ENCODE measurements at regions not wholly inside any gene's neighbourhood (a gene's known extent, or its start where the extent isn't known, plus 50 kb on each side); places are given as distances from the start of the nearest gene placed in this dataset.

GRCh38 chr15:62975515-62975914 is 67.0 kb upstream of the TPM1 start:
- POLR2A ChIA-PET = no interaction called here
- TF ChIP-seq CTCF (IDR thresholded peaks at IDR 0.05; ENCODE audit: insufficient read depth, low read depth, low read length) = no peak

GRCh38 chr15:62976301-62976881 is 66.2 kb upstream of the TPM1 start:
- ChIA-PET CTCF (interaction anchor here (0.7 to 1.5 kb wide), 8 partner anchors 11 to 194 kb away, joined by 3 to 4 read pairs (median 3); partner anchors contain the start of gene TPM1), POLR2A (interaction anchor here (0.8 kb wide), 1 partner anchor 69 kb away, joined by 3 read pairs; no protein-coding TSS in a partner anchor)
- H3K36me3 ChIP-seq (ENCODE audit: control insufficient read depth, insufficient read depth, low read length) = no peaks in the 10 kb centered on the region
- peak; percentile 87 for DNase-seq (ENCODE audit: low read depth)
- no peaks in the 10 kb centered on the region for H3K27me3 ChIP-seq (ENCODE audit: control insufficient read depth, insufficient read depth, low read length)
- H3K4me3 ChIP-seq (ENCODE audit: low read depth, low read length) = no peak overlapping the region
- TF ChIP-seq CTCF (IDR thresholded peaks at IDR 0.05; ENCODE audit: insufficient read depth, low read depth, low read length) = no peak

More at GRCh38 chr15:62975515-62975914, 67.0 kb upstream of the TPM1 start:
- CTCF ChIA-PET = interaction anchor here (0.8 to 1.1 kb wide), 2 partner anchors 73 to 92 kb away, joined by 3 to 4 read pairs; no protein-coding TSS in a partner anchor
- no peaks in the 10 kb centered on the region for H3K27me3 ChIP-seq (ENCODE audit: control insufficient read depth, insufficient read depth, low read length)
- no peaks in the 10 kb centered on the region for H3K36me3 ChIP-seq (ENCODE audit: control insufficient read depth, insufficient read depth, low read length)
- no peak for DNase-seq (ENCODE audit: low read depth)
- H3K4me3 ChIP-seq (ENCODE audit: low read depth, low read length) = no peak overlapping the region

GRCh38 chr15:62977952-62978811 is 64.4 kb upstream of the TPM1 start:
- CTCF ChIA-PET = interaction anchor here (0.5 to 1.5 kb wide), 6 partner anchors 12 to 196 kb away, joined by 3 to 6 read pairs (median 3); no protein-coding TSS in a partner anchor
- TF ChIP-seq CTCF (IDR thresholded peaks at IDR 0.05; ENCODE audit: insufficient read depth, low read depth, low read length) = no peak
- Histone ChIP-seq H3K36me3 (ENCODE audit: control insufficient read depth, insufficient read depth, low read length) (no peaks in the 10 kb centered on the region), H3K27me3 (ENCODE audit: control insufficient read depth, insufficient read depth, low read length) (no peaks in the 10 kb centered on the region), H3K4me3 (ENCODE audit: low read depth, low read length) (no peak overlapping the region)
- DNase-seq (ENCODE audit: low read depth) = peak; percentile 78
- POLR2A ChIA-PET = interaction anchor here (1.0 to 1.2 kb wide), 2 partner anchors 67 to 79 kb away, joined by 3 to 4 read pairs; no protein-coding TSS in a partner anchor

- DNase-seq (ENCODE audit: low read depth) = no peak
- Histone ChIP-seq H3K27me3 (ENCODE audit: control insufficient read depth, insufficient read depth, low read length) (no peaks in the 10 kb centered on the region), H3K4me3 (ENCODE audit: low read depth, low read length) (no peak overlapping the region), H3K36me3 (ENCODE audit: control insufficient read depth, insufficient read depth, low read length) (no peaks in the 10 kb centered on the region)
- CTCF ChIA-PET = no interaction called here
- no peak for TF ChIP-seq CTCF (IDR thresholded peaks at IDR 0.05; ENCODE audit: insufficient read depth, low read depth, low read length)
- POLR2A ChIA-PET = no interaction called here
Measured at GRCh38 chr15:62979252-62979651, 63.3 kb upstream of the TPM1 start.

GRCh38 chr15:62981071-62981470 is 61.5 kb upstream of the TPM1 start:
- no peaks in the 10 kb centered on the region for H3K27me3 ChIP-seq (ENCODE audit: control insufficient read depth, insufficient read depth, low read length)
- DNase-seq (ENCODE audit: low read depth) = no peak
- POLR2A ChIA-PET = no interaction called here
- CTCF ChIA-PET = no interaction called here
- H3K36me3 ChIP-seq (ENCODE audit: control insufficient read depth, insufficient read depth, low read length) = no peaks in the 10 kb centered on the region
- no peak overlapping the region for H3K4me3 ChIP-seq (ENCODE audit: low read depth, low read length)
- TF ChIP-seq CTCF (IDR thresholded peaks at IDR 0.05; ENCODE audit: insufficient read depth, low read depth, low read length) = no peak
